Esophagus (tissue), 2 donors: ENCODE measurements at regions not wholly inside any gene's neighbourhood (a gene's known extent, or its start where the extent isn't known, plus 50 kb on each side); places are given as distances from the start of the nearest gene placed in this dataset.
"Not testable (repeated sequence)": the region's sequence is repeated elsewhere in the genome, so short reads cannot be mapped to it uniquely, and the experiment has no call there.

Experiments
- H3K27ac ChIP-seq, 2 donors: one replicate each; pipeline ENCODE4 v1.5.1; 2013; ENCODE audit warnings: low read depth in 2 of 2, mild to moderate bottlenecking in 2 of 2, inconsistent platforms in 1 of 2, low read length in 1 of 2, moderate library complexity in 1 of 2
- H3K27me3 ChIP-seq, 2 donors: one replicate each; pipeline ENCODE4 v1.6.1; 2013; ENCODE audit warnings: low read length in 2 of 2, control low read depth in 1 of 2, mild to moderate bottlenecking in 1 of 2; ENCODE audit not compliant: insufficient read depth in 2 of 2, control insufficient read depth in 1 of 2
- H3K36me3 ChIP-seq, 2 donors: one replicate each; pipeline ENCODE4 v1.6.1; 2013; ENCODE audit warnings: low read length in 1 of 2; ENCODE audit not compliant: control insufficient read depth in 2 of 2, insufficient read depth in 2 of 2
- H3K4me1 ChIP-seq, 2 donors: one replicate each; pipeline ENCODE4 v1.6.1; 2013; ENCODE audit warnings: low read length in 1 of 2; ENCODE audit not compliant: control insufficient read depth in 2 of 2, insufficient read depth in 2 of 2
- H3K4me3 ChIP-seq, 2 donors: one replicate each; pipeline ENCODE4 v1.5.1; 2013; ENCODE audit warnings: low read length in 2 of 2, mild to moderate bottlenecking in 2 of 2, low read depth in 1 of 2, moderate library complexity in 1 of 2
- H3K9me3 ChIP-seq, 2 donors: one replicate each; pipeline ENCODE4 v1.6.1; 2013; ENCODE audit warnings: mild to moderate bottlenecking in 2 of 2, low read depth in 1 of 2, low read length in 1 of 2, moderate library complexity in 1 of 2; ENCODE audit not compliant: control insufficient read depth in 2 of 2, insufficient read depth in 1 of 2
- WGBS, 2 donors: extraction: QIAGEN DNeasy Blood & Tissue Kit; methylation state at CpG; one replicate each; pipeline ENCODE4 v1.1.7; 2013; 5-methylcytosine and 5-hydroxymethylcytosine counted together
- donor health status: healthy with polysubstance abuse.
- donor health status: Bipolar disorder and iron deficiency.

DNA sequence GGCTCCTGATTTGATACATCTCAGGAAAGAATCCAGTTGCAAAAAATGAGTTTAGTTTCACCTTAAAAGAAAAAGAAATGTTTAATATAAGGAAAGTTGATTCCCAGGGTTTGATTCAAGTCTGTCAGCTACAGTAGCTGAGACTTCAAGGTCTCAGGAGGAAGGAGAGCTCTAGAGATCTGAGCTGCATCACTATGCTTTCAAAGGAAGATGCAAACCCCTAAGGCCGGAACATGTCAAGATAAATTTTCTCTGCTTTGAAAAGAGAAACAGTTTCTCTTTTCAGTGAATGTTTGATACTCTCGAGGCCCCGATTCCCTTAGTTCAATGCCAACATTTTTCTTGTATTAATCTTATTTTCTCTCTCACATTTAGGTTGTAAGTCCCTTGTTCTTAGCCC is 128.6 kb downstream of the RGPD3 start:
- 40 to 50% methylated on average over 3 of the region's 3 CpGs for WGBS, 2 donors

DNA sequence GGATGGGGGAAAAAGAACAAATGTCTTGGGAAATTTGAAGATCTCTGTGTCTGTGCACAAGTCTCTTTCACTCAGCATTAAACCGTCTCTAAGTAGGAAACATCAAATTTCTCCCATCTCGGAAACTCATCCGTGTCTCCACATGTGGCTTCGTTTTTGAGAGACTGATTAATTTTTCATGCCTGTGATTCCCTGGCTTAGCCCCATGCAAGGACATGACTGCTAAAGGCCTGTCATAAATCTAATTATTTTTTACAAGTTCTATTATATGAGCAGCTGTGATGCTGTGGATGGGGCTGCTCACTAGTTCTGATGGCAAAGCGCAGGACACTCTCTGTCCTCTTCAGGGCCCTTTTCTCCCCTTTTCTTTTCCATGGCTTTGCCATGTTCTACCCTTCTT is 129.1 kb downstream of the RGPD3 start:
- no peaks in the 10 kb centered on the region for H3K27me3 ChIP-seq
- WGBS, 2 donors, result 88 to 90% methylated on average over 5 of the region's 5 CpGs
- H3K4me1 ChIP-seq, result no peaks in the 10 kb centered on the region
- no peak overlapping the region for H3K27ac ChIP-seq
- H3K9me3 ChIP-seq, result no peaks in the 10 kb centered on the region
- no peaks in the 10 kb centered on the region for H3K36me3 ChIP-seq
- no peak overlapping the region for H3K4me3 ChIP-seq

More for the DNA sequence above, 128.6 kb downstream of the RGPD3 start:
- H3K27me3 ChIP-seq, result no peaks in the 10 kb centered on the region
- no peaks in the 10 kb centered on the region for H3K36me3 ChIP-seq
- H3K4me1 ChIP-seq, result no peaks in the 10 kb centered on the region
- no peak overlapping the region for H3K4me3 ChIP-seq
- no peaks in the 10 kb centered on the region for H3K9me3 ChIP-seq
- H3K27ac ChIP-seq, result no peak overlapping the region

DNA sequence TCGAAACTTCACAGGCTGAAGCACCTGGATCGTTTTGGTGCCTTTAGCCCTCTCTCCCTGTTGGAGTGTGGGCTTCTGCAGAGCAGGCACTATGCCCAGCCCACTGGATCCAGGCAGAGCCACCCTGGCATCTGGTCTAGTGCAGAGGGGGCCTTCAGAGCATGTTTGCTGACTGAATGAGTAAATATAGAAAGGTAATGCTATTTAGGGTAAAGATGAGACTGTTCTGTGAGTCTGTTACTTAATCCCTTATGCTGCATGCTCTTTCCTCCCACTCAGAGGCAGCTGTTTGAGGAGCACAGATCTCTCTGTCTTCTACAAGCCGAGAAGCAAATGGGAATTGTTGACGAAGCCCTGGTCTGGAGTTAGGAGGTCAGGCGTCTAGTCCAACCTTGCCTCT is 130.2 kb downstream of the RGPD3 start:
- H3K4me3 ChIP-seq, result no peak overlapping the region
- no peaks in the 10 kb centered on the region for H3K36me3 ChIP-seq
- no peaks in the 10 kb centered on the region for H3K9me3 ChIP-seq
- H3K4me1 ChIP-seq, result no peaks in the 10 kb centered on the region
- H3K27ac ChIP-seq, result no peak overlapping the region
- H3K27me3 ChIP-seq, result no peaks in the 10 kb centered on the region
- WGBS, 2 donors, result 83 to 87% methylated on average over 5 of the region's 5 CpGs

DNA sequence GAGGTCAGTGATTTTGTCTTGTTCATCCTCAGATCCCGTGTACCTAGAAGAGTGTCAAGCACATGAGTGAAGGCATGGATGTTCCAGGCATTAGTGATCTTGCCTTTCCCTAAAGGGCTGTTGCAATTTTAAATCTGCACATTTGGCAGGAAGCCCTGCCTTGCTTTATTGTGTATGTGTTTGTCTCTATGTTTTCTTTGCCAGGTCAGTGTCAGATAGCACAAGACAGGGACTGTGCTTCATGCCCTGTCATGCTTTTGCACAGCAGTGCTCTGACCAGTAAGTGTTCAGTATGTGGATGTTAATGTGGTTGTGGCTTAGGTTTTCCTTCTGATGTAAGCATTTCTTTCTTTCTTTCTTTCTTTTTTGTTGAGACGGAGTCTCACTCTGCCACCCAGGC is 131.5 kb downstream of the RGPD3 start:
- H3K27ac ChIP-seq, result no peak overlapping the region
- H3K27me3 ChIP-seq, result no peaks in the 10 kb centered on the region
- H3K9me3 ChIP-seq, result no peaks in the 10 kb centered on the region
- H3K4me3 ChIP-seq, result no peak overlapping the region
- WGBS, 2 donors, result 37 to 60% methylated on average over 2 of the region's 2 CpGs
- no peaks in the 10 kb centered on the region for H3K4me1 ChIP-seq
- H3K36me3 ChIP-seq, result no peaks in the 10 kb centered on the region

DNA sequence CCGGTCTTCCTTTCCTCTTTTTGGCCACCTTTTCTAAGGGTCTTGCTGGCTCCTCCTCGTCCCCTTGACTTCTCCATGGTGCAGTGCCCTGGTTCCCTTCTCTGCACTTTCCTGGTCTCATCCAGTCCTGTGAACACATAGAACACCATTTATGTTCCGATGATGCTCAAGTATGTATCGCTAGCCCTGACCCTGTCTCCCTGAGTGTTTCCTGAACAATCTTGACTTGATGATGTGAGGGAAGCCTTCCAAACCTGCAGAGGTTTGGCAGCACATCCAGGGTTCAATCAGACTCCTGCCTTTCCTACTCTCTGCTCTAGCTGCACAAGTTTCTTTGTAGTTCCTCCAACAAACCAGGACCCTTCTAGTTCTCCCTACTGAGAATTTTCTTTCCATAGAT is 132.1 kb downstream of the RGPD3 start:
- Histone ChIP-seq H3K36me3 (no peaks in the 10 kb centered on the region), H3K27me3 (no peaks in the 10 kb centered on the region), H3K9me3 (no peaks in the 10 kb centered on the region), H3K4me1 (no peaks in the 10 kb centered on the region), H3K27ac (no peak overlapping the region), H3K4me3 (no peak overlapping the region)
- WGBS, 2 donors, result 79 to 89% methylated on average over 4 of the region's 4 CpGs

DNA sequence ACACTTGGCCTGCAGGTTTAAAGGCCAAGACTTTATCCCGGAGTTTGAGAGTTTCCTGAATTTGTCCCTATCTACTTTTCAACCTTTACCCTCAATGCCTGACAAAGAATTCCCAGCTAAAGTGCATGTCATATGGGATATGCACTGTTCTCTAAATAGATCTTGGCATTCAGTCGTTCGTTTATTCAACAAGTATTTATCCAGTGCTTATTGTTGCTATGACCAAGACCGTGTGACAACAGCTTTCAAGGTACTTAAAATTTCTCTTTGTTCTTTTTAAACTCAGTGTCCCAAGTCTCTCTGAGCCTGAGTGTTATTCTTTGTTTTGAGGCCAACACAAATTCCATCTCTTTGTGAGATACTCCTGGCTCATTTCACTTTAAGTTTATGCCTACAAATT is 133.4 kb downstream of the RGPD3 start:
- H3K27ac ChIP-seq, result no peak overlapping the region
- no peak overlapping the region for H3K4me3 ChIP-seq
- no peaks in the 10 kb centered on the region for H3K9me3 ChIP-seq
- WGBS, 2 donors, result 34 to 48% methylated on average over 4 of the region's 4 CpGs
- no peaks in the 10 kb centered on the region for H3K4me1 ChIP-seq
- no peaks in the 10 kb centered on the region for H3K27me3 ChIP-seq
- no peaks in the 10 kb centered on the region for H3K36me3 ChIP-seq

DNA sequence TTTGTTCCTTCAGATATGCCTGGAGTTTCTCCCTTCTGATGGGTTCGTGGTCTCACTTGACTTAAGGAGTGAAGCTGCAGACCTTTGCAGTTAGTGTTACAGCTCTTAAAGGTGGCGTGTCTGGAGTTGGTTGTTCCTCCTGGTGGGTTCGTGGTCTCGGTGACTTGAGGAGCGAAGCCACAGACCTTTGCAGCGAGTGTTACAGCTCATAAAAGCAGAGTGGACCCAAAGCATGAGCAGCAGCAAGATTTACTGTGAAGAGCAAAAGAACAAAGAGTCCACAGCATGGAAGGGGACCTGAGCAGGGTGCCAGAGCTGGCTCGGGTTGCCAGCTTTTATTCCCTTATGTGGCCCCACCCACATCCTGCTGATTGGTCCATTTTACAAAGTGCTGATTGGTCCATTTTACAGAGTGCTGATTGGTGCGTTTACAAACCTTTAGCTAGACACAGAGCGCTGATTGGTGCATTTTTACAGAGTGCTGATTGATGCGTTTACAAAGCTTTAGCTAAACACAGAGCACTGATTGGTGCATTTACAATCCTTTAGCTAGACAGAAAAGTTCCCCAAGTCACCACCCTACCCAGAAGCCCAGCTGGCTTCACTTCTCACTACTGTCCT is 134.8 kb downstream of the RGPD3 start:
- not testable (repeated sequence) for H3K4me1 ChIP-seq, H3K36me3 ChIP-seq, H3K9me3 ChIP-seq, H3K4me3 ChIP-seq, H3K27ac ChIP-seq, H3K27me3 ChIP-seq
- WGBS, 2 donors, result 93% methylated on average over 10 of the region's 10 CpGs

DNA sequence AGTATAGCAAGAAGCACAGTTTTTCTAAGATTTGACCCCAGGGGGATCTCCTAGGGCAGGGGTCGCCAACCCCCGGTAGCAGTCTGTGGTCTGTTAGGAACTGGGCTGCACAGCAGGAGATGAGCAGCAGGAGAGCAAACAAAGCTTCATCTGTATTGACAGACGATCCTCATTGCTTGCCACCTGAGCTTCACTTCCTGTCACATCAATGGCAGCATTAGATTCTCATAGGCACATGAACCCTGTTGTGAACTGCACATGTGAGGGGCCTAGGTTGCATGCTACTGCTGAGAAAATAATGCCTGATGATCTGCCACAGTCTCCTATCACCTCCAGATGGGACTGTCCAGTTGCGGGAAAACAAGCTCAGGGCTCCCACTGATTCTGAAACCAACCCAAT is 136.2 kb downstream of the RGPD3 start:
- 63 to 68% methylated on average over 4 of the region's 4 CpGs for WGBS, 2 donors
- no peaks in the 10 kb centered on the region for H3K27me3 ChIP-seq

DNA sequence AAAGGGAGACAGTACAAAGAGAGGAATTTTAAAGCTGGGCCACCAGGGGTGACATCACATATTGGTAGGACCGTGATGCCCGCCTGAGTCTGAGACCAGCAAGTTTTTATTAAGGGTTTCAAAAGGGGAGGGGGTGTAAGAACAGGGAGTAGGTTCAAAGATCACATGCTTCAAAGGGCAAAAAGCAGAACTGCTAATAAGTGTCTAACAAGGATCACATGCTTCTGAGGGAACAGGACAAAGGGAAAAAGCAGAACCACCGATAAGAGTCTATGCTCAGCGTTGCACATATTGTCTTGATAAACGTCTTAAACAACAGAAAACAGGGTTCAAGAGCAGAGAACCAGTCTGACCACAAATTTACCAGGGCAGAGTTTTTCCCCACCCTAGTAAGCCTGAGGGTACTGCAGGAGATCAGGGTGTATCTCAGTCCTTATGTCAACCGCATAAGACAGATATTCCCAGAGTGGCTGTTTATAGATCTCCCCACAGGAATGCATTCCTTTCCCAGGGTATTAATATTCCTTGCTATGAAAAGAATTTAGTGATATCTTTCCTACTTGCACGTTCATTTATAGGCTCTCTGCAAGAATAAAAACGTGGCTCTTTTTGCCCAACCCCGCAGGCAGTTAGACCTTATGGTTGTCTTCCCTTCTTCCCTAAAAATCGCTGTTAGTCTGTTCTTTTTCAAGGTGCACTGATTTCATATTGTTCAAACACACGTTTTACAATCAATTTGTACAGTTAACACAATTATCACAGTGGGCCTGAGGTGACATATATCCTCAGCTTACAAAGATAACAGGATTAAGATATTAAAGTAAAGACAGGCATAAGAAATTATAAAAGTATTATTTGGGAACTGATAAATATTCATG is 136.5 kb upstream of the UXS1 start:
- H3K27me3 ChIP-seq, H3K27ac ChIP-seq: not testable (repeated sequence)
- 71% methylated on average over 11 of the region's 11 CpGs for WGBS, 2 donors

More for the DNA sequence above, 136.2 kb downstream of the RGPD3 start:
- H3K27ac ChIP-seq, result no peak overlapping the region
- H3K4me1 ChIP-seq, result no peaks in the 10 kb centered on the region
- H3K9me3 ChIP-seq, result no peaks in the 10 kb centered on the region
- no peaks in the 10 kb centered on the region for H3K36me3 ChIP-seq
- no peak overlapping the region for H3K4me3 ChIP-seq

More for the DNA sequence above, 136.5 kb upstream of the UXS1 start:
- not testable (repeated sequence) for H3K4me3 ChIP-seq, H3K9me3 ChIP-seq, H3K36me3 ChIP-seq, H3K4me1 ChIP-seq
